Esophagus squamous epithelium (tissue), 5 donors: ENCODE measurements at regions not wholly inside any gene's neighbourhood (a gene's known extent, or its start where the extent isn't known, plus 50 kb on each side); places are given as distances from the start of the nearest gene placed in this dataset.
"Not testable (repeated sequence)": the region's sequence is repeated elsewhere in the genome, so short reads cannot be mapped to it uniquely, and the experiment has no call there.

Experiments used
- DNase-seq: peaks from one replicate; lab custom pipeline; 2025; lab: John Stamatoyannopoulos, UW
- H3K27ac ChIP-seq, 4 donors: fragments of 200-600 bp; sonication (generic); one replicate each; pipeline ENCODE4 v1.5.1; 2016 to 2019; ENCODE audit warnings: mild to moderate bottlenecking in 1 of 4
- H3K27me3 ChIP-seq, 4 donors: fragments of 200-600 bp; sonication (generic); 1 replicate in 3 of 4; 2 replicates in 1 of 4; pipeline versions ENCODE4 v1.5.1 to v1.6.0; 2017 to 2021; ENCODE audit warnings: antibody characterized with exemption in 1 of 4
- H3K36me3 ChIP-seq, 3 donors: fragments of 200-600 bp; sonication (generic); one replicate each; pipeline ENCODE4 v1.5.1; 2016 to 2019
- H3K4me1 ChIP-seq, 3 donors: fragments of 200-600 bp; sonication (generic); one replicate each; pipeline ENCODE4 v1.5.1; 2017 to 2019
- H3K4me3 ChIP-seq, 4 donors: fragments of 200-600 bp; sonication (generic); 1 replicate in 3 of 4; 2 replicates in 1 of 4; pipeline ENCODE4 v1.5.1; 2016 to 2019; ENCODE audit warnings: mild to moderate bottlenecking in 2 of 4, moderate library complexity in 1 of 4
- H3K9me3 ChIP-seq, 3 donors: fragments of 200-600 bp; sonication (generic); one replicate each; pipeline ENCODE4 v1.5.1; 2016 to 2019
- CTCF ChIP-seq, 6 experiments: fragments of 450-650 bp in 4 of 6; fragments of 200-600 bp in 2 of 6; sonication (generic) in 2 of 6; IDR thresholded peaks; one replicate each; pipeline ENCODE4 v1.5.1; 2016 to 2019; ENCODE audit warnings: antibody characterized with exemption in 6 of 6, mild to moderate bottlenecking in 4 of 6, moderate library complexity in 4 of 6
- POLR2A ChIP-seq, 4 donors: fragments of 450-650 bp; IDR thresholded peaks; one replicate each; pipeline ENCODE4 v1.6.1; 2017; ENCODE audit warnings: antibody characterized with exemption in 4 of 4, mild to moderate bottlenecking in 4 of 4, moderate library complexity in 3 of 4
- WGBS, 2 donors: methylation state at CpG; one replicate each; pipeline ENCODE4 v1.1.5; 2018; 5-methylcytosine and 5-hydroxymethylcytosine counted together
- intact Hi-C: fragments of 100-400 bp; cut with DNase I; formaldehyde crosslinking; loops from one replicate; pipeline ENCODE4 v1.15.0; 2022
- donor health status: DM: yes; HTN: yes; CAD: no.

GRCh38 chr4:26052663-26053541 lies 138.9 kb downstream of the SMIM20 start:
- WGBS, 2 donors, result 71 to 75% methylated on average over 8 to 9 of the region's 9 CpGs
- peaks cover 0 to 92% (median 0%) of the 10 kb centered on the region in 4 donors for H3K27me3 ChIP-seq
- H3K4me1 ChIP-seq, result peaks cover 5 to 40% (median 31%) of the 10 kb centered on the region in 3 donors
- TF ChIP-seq POLR2A (IDR thresholded peaks at IDR 0.05) (no peak), CTCF (IDR thresholded peaks at IDR 0.05) (no peak)
- no peak for DNase-seq
- no peak overlapping the region for H3K27ac ChIP-seq
- no peak overlapping the region for H3K4me3 ChIP-seq
- no peaks in the 10 kb centered on the region for H3K36me3 ChIP-seq
- intact Hi-C loops, result no loop called here
- H3K9me3 ChIP-seq, result no peaks in the 10 kb centered on the region

- H3K4me3 ChIP-seq, result no peak overlapping the region
- 95 to 100% methylated on average over 2 to 3 of the region's 4 CpGs for WGBS, 2 donors
- peaks cover 0 to 40% (median 29%) of the 10 kb centered on the region in 3 donors for H3K4me1 ChIP-seq
- peaks cover 0 to 94% (median 0%) of the 10 kb centered on the region in 4 donors for H3K27me3 ChIP-seq
- H3K9me3 ChIP-seq, result no peaks in the 10 kb centered on the region
- no peaks in the 10 kb centered on the region for H3K36me3 ChIP-seq
- intact Hi-C loops, result no loop called here
- DNase-seq, result no peak
- no peak overlapping the region for H3K27ac ChIP-seq
- TF ChIP-seq CTCF (IDR thresholded peaks at IDR 0.05) (no peak), POLR2A (IDR thresholded peaks at IDR 0.05) (no peak)
Measured at GRCh38 chr4:26053761-26054160, 139.7 kb downstream of the SMIM20 start.

GRCh38 chr4:26055855-26056254 lies 141.8 kb downstream of the SMIM20 start:
- H3K4me3 ChIP-seq, result no peak overlapping the region
- no peak overlapping the region for H3K27ac ChIP-seq
- H3K36me3 ChIP-seq, result no peaks in the 10 kb centered on the region
- DNase-seq, result no peak
- peaks cover 0 to 90% (median 0%) of the 10 kb centered on the region in 4 donors for H3K27me3 ChIP-seq
- 89 to 92% methylated on average over 4 to 5 of the region's 5 CpGs for WGBS, 2 donors
- TF ChIP-seq CTCF (IDR thresholded peaks at IDR 0.05), result no peak
- TF ChIP-seq POLR2A (IDR thresholded peaks at IDR 0.05), result no peak
- intact Hi-C loops, result no loop called here
- H3K4me1 ChIP-seq, result peaks cover 0 to 22% (median 20%) of the 10 kb centered on the region in 3 donors
- H3K9me3 ChIP-seq, result peaks cover 0 to 8% (median 0%) of the 10 kb centered on the region in 3 donors

GRCh38 chr4:26056406-26056805 lies 142.4 kb downstream of the SMIM20 start:
- no peak for DNase-seq
- WGBS, 2 donors, result 87 to 92% methylated on average over 7 of the region's 7 CpGs
- H3K36me3 ChIP-seq, result no peaks in the 10 kb centered on the region
- intact Hi-C loops, result no loop called here
- no peak for TF ChIP-seq CTCF (IDR thresholded peaks at IDR 0.05)
- TF ChIP-seq POLR2A (IDR thresholded peaks at IDR 0.05), result no peak
- H3K4me3 ChIP-seq, result no peak overlapping the region
- H3K4me1 ChIP-seq, result peaks cover 0 to 16% (median 15%) of the 10 kb centered on the region in 3 donors
- no peak overlapping the region for H3K27ac ChIP-seq
- peaks cover 0 to 8% (median 0%) of the 10 kb centered on the region in 3 donors for H3K9me3 ChIP-seq
- H3K27me3 ChIP-seq, result peaks cover 0 to 90% (median 0%) of the 10 kb centered on the region in 4 donors

GRCh38 chr4:26057839-26058238 lies 143.8 kb downstream of the SMIM20 start:
- H3K36me3 ChIP-seq, H3K27ac ChIP-seq, intact Hi-C loops, H3K4me3 ChIP-seq, DNase-seq, H3K9me3 ChIP-seq: not testable (repeated sequence)
- H3K27me3 ChIP-seq, result peaks cover 0 to 85% (median 0%) of the 10 kb centered on the region in 4 donors
- 46 to 65% methylated on average over 3 of the region's 3 CpGs for WGBS, 2 donors
- peaks cover 0 to 13% (median 13%) of the 10 kb centered on the region in 3 donors for H3K4me1 ChIP-seq
